GM21529 (cell line): ENCODE measurements at regions not wholly inside any gene's neighbourhood (a gene's known extent, or its start where the extent isn't known, plus 50 kb on each side); places are given as distances from the start of the nearest gene placed in this dataset.

ENCODE experiments used
- ATAC-seq: cut with Tn5 transposase; IDR thresholded peaks from one replicate; pipeline ENCODE4 v1.9.1; 2021; ENCODE audit not compliant: unreplicated experiment

DNA sequence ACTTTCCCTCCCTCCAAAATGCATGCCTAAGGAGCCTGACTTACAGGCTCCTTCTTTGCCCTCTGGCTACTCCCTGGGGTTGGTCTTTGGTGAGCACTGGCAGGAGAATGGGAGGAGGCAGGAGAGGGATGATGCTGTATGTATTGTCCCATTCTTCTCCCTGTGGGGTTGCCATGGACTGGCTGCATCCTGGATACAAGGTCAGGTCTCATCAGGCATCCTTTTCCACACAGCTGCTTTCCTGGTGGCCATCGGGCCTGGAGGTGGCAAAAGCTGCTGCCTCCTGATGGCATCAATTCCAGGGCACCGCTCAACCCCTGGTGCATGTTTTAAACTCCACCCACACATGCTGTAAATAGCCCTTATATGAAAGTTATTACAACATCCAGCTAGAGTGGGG lies 257.2 kb downstream of the ETS1 start:
- ATAC-seq = no peak

DNA sequence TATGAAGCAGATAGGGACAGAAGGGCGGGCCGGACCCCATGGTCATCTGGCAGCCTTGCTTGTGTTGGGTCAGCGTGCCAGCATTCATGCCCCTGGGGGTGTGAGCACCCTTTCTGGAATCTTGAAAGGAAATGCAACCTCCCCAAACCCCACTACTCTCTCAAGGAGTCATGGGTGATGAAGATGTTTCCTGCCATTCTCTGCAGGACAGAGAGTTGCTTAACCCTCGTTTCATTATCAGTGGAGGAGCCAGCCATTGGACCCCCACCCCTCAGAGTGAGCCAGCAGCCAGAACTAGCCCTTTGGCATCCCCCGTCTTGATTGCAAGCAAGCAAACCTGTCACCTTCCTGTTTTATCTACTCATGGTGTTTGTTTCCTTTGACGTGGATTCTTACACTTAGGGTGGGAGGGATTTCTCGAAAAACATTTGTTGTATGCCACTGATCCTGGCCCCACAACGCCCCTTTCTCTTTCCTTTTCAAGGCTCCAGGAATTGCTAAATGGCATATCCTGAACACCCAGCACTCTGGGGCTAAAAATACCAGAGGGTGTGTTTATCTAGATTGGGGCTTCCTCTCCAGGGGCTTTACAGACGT lies 258.3 kb downstream of the ETS1 start:
- ATAC-seq = no peak

DNA sequence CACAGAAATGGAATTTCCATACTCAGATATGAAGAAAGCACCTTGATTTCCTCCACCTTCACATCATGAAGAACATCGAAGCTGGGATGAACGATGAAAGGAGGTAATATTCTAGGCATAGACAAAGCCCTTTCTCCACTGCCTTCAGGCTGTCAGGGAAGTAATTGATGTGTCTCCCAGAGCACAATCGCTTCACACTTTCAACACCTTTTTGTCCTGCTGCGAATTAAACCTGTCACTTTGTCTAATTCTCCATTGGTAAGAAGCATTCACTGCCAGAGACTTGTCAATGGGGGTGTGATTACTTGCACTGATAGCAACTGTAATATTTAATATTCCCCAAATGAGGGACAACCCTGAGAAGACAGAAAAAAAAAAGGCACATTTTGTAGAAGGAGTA lies 260.1 kb downstream of the ETS1 start:
- ATAC-seq = no peak

DNA sequence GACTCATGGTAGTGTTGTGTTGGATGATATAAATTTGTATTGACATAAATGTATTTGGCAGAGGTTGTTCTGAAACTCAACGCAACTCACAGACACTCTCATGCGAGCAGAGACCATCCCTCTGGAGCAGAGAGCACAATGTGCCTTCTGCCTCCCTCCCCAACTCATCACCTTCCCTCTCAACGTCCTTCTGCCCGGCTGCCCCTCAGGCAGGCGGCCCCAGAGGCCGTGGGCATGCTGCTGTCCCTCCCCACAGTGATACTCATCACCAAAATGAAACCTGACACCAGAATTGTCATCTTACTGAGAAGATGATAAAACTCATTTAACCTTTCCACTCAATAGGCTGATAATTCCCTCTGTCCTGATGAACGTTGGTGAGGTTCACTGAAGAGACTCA lies 260.6 kb downstream of the ETS1 start:
- ATAC-seq = no peak

DNA sequence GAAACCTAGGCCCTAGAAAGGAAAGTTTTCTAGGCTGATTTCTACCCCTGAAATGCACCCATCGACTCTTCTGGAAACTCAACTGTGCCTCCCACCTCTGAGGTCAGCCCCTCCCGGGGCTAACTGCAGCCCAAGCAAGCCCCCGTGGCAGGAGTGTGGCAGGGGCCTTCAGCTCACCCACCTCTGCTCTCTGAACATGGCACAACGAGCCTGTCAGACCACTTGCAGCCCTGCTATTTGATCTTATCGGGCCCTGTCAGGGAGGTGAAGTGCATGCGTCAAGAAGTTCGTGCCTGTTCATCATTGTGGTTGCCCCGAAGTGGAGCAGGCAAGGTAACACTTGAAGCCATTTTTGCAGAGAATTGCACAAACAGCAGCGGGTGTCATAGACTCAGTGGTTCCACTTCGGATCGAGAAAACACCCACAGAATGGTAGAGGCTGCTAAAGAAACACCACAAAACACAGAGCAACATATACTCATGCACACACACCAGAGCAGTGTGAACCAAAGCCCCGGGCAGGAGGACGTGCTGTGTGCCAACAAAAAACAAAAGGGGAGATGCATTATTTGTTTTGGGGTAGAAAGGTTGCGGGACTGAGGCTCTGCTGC lies 262.7 kb downstream of the ETS1 start:
- ATAC-seq = no peak

DNA sequence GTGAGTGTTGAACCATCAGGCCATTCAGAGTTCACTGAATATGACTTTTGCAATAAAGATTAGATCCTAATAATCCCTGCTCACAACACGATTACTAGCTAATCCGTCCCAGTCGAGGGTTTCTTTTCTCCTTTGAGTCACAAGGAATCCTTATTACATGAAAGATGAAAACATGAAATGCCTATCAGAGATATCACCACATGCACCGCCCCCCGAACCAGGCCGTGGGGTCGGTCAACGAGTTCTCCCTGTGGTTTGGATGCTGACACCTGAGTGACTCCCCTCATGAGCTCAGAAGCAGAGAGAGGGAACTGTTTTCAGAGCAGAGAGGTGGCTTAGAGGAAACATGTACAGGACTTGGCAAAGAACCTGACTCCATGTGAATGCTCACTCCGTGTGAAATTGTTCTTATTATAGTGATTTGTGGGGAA lies 263.3 kb downstream of the ETS1 start:
- no peak for ATAC-seq

DNA sequence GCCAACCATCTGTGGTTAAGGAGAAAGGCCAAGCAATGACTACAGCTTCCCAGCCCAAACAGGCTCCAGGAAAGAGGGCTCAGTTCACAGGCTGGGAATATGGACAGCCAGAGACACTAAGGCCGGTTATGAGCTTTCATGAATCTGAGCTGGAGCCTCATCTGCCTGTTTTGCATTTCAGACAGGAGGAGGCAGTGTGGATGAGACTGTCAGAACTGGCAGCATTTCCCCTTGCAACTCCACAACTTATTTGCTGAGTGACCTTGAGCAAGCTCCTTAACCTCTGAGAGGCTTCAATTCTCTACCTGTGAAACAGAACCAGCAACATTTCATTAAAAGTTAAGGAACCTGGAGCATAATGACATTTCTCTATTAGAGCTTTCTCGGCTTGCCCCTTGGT lies 264.0 kb downstream of the ETS1 start:
- ATAC-seq = peak; percentile 45

DNA sequence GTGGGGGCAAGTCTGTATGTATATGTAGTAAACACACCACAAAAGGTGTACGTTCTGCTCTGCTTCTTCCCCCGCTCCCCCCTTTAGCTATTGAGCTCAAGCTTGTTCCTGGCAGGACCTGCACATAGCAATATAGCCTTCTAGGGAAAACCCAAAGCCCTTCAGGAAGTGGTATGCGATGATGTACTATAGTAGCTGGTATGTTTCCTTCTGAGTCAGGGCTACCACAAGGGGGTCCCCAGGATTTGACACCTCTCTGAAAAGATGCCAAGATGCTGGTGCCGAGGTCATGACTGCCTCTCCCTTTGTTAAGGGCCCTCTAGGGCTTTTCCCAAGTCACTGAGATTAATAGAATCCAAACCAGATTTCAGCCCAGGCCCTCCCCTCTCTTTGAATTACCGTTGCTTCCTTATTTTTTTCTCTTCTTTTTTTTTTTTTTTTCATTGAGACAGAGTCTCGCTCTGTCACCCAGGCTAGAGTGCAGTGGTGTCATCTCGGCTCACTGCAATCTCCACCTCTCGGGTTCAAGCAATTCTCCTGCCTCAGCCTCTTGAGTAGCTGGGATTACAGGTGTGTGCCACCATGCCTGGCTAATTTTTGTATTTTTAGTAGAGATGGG lies 268.4 kb downstream of the ETS1 start:
- ATAC-seq = peak; percentile 96

DNA sequence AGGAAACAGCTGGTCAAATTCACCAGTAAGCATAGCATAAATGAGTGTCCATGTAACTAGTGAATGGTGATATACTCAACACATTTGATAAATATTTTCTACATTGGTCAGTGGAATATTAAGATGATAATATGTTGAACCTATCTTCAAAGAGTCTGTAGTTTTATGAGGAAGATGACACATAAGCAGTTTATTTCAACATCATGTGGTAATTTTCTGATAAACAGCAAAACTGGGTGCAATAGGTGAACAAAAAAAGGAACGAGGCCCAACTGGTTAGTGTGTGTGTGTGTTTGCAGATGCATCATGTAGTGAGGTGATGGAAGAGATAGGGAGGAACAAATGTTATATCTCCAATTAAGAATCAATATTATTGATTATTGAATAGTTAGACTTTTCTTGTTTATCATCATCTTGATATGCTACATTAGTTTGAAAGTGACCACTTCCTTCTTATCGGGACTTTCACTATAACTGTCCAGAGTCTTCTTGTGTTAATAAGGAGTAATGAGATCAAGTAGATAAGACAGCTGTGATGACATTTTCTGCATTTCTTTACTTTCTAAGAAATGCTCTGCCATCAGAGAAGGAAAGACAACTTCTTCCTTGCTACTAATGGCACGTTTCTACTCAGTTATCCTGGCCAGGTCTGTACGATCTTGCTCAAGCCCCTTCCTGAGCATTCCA lies 270.7 kb downstream of the ETS1 start:
- no peak for ATAC-seq

DNA sequence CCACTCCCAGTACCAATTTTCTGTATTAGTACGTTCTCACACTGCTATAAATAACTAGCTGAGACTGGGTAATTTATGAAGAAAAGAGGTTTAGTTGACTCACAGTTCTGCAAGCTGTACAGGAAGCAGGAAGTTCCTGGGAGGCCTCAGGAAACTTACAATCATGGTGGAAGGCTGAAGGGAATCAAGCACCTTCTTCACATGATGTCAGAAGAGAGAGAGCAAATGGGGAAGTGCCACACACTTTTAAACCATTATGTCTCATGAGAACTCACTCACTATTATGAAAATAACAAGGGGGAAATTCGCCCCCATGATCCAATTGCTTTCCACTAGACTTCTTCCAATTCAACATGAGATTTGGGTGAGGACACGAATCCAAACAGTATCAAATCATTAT lies 271.4 kb downstream of the ETS1 start:
- no peak for ATAC-seq

DNA sequence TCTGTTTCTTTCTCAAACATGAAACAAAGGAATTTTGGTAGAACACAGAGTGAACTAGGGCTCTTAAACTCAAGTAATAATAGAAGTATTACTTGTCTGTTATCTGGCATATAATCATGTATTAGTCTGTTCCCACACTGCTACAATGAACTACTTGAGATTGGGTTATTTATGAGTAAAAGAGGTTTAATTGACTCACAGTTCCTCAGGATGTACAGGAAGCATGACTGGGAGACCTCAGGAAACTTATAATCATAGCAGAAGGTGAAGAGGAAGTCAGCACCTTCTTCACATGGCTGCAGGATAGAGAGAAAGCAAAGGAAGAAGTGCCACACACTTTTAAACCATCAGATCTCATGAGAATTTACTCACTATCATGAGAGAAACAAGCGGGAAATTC lies 273.4 kb downstream of the ETS1 start:
- no peak for ATAC-seq

DNA sequence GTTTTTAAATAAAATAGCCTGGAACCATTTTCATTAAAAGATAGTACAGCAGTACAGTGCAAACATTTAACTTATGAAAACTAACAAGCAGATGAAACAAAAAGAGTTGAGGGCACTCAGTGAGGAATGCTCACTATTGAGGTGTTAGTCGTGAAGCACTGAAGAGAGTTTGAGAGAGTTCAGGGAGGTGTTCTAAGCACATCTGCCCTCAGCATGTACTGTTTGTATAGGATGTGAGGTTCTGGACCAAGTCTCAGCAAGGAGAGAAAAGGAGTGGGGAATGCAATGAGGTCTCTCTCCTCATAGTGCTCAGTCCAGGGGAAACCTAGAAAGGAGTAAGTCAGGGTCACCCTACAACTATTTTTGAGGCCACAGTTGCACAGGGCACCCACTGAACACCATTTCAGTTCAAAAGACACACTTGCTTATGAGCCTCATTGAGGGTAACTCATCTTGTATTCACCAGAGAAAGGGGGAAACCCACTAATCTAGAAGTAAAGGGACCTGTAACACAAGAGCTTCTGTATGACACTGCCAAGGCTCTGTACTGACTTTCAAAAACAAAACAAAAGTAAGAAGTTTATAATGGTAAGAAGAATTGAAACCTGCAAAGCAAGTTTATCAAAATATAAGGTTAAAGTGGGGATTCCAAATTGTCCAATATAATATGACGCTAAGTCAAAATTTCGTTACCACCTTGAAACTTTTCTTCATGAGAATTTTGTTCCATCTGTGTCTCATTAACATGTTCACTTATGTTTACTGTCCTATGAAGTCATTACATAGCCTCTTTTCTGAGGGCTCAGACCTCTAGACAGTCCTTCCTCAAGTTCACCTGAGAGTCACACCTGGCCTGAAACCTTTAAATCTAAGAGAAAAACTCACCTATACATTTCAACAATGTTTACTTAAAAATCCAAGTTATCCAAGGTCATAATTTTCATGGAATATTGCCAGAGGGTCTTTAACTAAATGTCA lies 275.3 kb downstream of the ETS1 start:
- ATAC-seq = peak; percentile 79

DNA sequence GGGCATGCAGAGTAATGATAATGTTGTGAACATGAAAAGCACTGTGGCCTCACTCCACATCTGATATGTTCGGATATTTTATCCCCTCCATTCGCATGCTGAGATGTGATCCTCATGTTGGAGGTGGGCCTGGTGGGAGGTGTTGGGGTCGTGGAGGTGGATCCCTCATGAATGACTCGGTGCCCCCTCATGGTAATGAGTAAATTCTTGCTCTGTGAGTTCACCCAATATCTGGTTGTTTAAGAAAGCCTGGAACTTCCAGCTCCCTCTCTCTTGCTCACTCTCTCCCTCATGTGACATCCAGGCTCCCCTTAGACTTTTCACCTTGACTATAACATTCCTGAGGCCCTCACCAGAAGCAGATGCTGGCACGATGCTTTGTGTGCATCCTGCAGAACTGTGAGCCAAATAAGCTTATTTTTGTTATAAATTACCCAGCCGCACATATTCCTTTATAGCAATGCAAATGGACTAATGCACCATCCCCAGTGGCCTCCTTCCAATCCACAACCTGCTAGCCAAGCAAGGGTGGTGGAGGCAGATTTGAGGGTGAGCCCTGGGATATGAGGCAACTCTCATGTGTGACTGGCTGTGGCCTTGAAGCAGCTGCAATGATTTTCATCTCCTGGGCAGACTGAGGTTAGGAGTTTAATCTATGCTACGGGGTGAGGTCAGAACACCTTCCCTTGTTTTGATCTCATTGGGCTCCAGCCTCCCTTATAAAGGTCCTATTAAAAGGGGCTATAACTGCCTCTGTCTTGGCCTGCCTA lies 276.5 kb downstream of the ETS1 start:
- ATAC-seq = no peak

DNA sequence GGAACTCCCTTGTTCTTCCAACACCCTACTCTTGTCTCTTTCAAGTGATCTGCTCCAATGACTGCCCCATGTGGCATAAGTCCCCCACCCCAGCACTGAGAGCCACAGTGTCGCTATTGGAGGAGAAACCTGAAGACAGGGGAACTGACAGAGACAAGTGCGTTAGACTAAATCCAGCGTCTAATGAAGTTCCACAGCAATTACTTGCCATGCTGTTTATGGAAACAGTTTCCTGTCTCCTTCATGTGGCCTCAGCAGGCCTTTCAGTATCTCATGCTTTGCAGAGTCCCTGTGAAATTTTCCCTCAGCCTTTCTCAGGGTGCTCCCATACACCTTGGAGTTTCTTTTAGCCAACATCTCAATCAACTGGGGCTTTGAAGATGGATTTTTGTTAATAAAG lies 277.4 kb downstream of the ETS1 start:
- no peak for ATAC-seq

DNA sequence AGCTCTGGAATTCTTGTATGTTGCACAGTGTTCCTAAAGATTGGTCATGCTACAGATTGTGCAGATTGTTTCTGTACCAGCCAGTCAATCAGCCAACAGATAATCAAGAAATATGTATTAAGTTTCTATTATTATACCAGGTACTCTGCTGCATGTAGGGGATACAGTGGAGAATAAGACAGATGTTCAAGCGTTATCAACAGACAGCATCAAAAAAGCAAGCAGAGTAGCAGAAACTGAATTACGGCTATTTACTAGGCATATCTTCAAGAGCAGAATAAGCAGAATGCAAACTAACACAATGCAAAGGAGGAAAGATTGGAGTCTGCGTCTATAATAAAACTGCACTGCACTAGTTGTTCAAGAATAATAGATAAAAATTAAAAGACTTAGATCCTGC lies 278.6 kb downstream of the ETS1 start:
- ATAC-seq = no peak

DNA sequence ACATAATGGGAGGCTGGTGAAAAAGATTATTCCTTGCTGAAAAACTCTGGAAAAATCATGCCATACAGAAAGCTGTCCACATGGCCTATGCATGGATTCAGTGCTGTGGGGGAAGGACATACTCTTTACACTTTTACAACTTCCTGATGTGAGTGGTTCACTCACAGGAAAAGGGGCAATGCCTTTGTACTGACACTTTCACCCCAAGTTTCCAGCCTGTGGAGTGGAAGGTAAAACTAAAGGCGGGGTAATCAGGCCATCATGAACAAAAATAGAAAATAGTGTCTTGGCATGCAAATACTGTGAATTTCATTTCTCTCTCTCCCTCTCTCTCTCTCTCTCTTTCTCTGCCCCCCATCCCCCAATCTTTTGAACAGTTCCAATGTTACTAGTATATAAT lies 281.8 kb downstream of the ETS1 start:
- ATAC-seq = no peak

DNA sequence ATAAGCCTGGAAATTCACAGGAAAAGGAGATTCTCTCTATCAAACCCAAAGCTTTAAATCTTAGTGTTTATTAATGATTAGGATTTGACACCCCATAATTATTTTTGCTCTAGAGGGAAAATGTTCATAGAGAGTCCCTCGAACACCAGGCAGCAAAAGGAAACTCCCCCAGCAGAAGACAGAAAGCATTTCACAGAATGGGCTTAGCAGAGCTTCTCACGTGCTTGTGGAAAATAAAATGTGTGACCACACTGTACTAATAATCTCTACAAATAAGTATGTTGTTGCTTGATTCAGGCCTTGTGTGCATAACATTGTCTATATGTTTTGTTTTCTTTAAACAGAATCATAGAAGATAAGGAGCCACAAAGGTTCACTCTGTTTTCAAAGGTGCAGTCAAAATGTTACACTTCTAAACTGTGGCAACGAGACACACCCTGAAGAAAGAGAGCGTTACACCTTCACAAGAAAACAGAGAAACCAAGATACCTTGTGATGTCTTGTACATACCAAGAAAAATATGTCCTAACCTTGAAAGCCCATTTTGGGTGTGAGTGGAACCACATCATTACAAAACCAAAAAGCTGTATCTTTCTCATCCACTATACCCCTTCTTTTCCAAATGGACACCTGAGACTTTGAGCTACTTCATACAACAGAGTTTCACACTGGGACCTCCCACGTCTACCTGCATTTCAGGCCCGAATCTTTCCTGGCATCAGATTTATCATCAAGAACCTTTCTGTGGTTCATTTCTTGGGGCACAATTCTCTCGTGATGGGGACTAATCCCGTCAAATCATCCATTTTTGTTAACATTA lies 282.5 kb downstream of the ETS1 start:
- ATAC-seq = no peak

DNA sequence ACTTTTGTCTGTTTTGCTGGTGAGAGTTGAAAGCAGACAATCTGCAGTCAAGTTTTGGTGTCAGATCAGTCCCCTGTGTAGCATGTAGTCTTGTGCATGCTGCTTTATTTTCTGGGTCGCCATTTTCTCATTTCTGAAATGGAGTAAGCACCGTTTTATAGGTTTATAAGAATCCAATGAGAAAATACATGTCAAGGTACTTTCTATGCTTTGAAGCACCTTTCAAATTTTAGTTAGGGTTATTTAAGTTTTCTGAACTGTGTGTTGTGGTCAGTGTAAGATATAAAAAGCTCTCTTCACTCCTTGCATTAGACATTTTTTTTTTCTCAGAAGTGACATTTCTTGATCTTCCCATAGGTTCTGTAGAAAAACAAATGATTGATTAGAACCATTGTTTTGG lies 283.2 kb downstream of the ETS1 start:
- no peak for ATAC-seq

DNA sequence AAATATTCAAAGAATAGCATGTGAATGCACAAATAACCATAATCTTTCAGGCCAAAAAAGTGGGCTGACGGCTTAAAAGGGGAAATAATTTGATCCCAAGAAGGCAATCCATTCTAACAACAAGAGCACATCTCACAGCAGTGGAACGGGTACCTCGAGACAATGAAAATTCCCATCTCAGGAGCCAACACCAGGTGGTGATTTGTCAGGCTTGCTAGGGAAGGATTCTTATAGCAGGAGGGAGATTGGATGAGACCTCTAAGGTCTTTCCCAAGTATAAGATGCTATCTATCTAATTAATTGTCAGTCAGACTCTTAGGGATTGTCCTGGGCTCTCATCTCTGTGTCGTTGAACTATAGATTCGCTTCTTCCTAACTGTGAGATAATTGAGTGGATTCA lies 284.0 kb downstream of the ETS1 start:
- no peak for ATAC-seq
